ENCODE measurements at regions not wholly inside any gene's neighbourhood (a gene's known extent, or its start where the extent isn't known, plus 50 kb on each side); places are given as distances from the start of the nearest gene placed in this dataset.

DNA sequence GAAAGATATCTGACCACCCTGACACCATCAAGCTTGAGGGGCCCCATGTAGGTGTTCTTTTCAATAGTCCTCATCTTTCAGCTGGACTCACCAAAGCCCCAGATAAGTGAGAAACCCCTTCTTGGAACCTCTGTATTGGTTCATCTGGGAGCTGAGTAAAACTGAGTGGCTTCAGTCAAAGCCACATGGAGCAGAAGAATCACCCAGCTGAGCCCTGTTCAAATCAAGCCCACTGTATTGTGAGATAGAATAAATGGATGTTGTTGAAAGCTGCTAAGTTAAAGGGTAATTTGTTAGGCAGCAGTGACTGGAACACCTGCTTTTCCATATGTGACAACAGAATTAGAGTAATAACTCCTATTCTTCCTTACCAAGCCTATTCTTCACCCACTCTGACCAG is 64.8 kb upstream of the SDK1 start:
- Histone ChIP-seq H3K4me3 (ENCODE audit: low read depth, low read length, poor library complexity, severe bottlenecking) (no peak overlapping the region), H2AFZ (ENCODE audit: low read length) (no peak overlapping the region), H3K4me1 (ENCODE audit: insufficient read depth, low read length, poor library complexity, severe bottlenecking) (no peaks in the 10 kb centered on the region), H3K79me2 (ENCODE audit: insufficient read depth, low read depth, low read length) (no peaks in the 10 kb centered on the region), H3K27ac (ENCODE audit: low read depth, low read length, poor library complexity, severe bottlenecking) (no peak overlapping the region), H3K4me2 (ENCODE audit: low read length) (no peak overlapping the region), H3K9me2 (ENCODE audit: insufficient read depth, low read length) (no peaks in the 10 kb centered on the region), H3K9me3 (ENCODE audit: low read length) (no peaks in the 10 kb centered on the region), H4K20me1 (ENCODE audit: insufficient read depth, low read length) (no peaks in the 10 kb centered on the region), H3K36me3 (ENCODE audit: insufficient read depth, low read length) (no peaks in the 10 kb centered on the region)
- ChIA-PET CTCF (ENCODE audit: unreplicated experiment) (no interaction called here), POLR2A (no interaction called here)
- intact Hi-C loops (cut with micrococcal nuclease; ENCODE audit: unreplicated experiment): no loop called here
- BruUV-seq (replicated peaks): no TSS peak
- no peak for DNase-seq (ENCODE audit: low spot score)
- TF ChIP-seq EZH2phosphoT487 (IDR thresholded peaks at IDR 0.05; ENCODE audit: borderline replicate concordance, low read depth, low read length): no peak
- TF ChIP-seq, protein P1, sequence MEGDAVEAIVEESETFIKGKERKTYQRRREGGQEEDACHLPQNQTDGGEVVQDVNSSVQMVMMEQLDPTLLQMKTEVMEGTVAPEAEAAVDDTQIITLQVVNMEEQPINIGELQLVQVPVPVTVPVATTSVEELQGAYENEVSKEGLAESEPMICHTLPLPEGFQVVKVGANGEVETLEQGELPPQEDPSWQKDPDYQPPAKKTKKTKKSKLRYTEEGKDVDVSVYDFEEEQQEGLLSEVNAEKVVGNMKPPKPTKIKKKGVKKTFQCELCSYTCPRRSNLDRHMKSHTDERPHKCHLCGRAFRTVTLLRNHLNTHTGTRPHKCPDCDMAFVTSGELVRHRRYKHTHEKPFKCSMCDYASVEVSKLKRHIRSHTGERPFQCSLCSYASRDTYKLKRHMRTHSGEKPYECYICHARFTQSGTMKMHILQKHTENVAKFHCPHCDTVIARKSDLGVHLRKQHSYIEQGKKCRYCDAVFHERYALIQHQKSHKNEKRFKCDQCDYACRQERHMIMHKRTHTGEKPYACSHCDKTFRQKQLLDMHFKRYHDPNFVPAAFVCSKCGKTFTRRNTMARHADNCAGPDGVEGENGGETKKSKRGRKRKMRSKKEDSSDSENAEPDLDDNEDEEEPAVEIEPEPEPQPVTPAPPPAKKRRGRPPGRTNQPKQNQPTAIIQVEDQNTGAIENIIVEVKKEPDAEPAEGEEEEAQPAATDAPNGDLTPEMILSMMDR (conservative IDR thresholded peaks at IDR 0.05; ENCODE audit: low read length): no peak

DNA sequence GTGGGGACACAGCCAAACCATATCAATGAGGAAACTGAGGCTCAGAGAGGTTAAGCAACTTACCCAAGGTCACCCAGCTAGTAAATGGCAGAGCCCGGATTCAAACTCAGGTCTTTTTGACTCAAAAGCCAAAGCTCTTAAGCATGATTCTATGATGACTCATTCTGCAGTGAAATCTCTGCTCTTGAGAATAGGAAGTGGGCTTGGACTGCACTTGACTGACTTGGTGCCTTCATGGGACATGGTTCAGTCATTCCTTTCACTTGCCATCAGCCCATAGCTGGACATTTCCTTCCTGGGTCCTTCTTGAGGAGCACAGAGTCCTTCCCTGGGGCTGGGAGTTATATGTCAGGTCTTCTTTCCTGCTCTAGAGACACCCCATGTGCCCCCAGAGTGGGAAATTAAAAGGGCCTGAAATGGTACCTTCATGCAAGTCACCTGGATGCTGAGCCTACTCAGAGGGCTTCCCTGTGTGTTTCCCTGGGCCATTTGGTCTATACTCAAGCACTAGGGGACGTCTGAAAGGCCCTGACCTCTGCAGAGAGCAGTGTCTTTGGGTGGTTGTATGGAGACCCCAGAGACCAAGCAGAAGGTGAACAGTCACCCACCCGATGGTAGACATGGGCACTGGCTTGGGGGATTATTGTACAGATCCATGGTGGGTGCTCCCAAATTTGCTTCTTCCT is 62.4 kb upstream of the SDK1 start:
- intact Hi-C loops (cut with micrococcal nuclease; ENCODE audit: unreplicated experiment): no loop called here
- no peak overlapping the region for H3K27ac ChIP-seq (ENCODE audit: low read depth, low read length, poor library complexity, severe bottlenecking)
- H3K9me2 ChIP-seq (ENCODE audit: insufficient read depth, low read length): no peaks in the 10 kb centered on the region
- TF ChIP-seq, protein P1 (conservative IDR thresholded peaks at IDR 0.05; ENCODE audit: low read length): no peak
- no peak for TF ChIP-seq EZH2phosphoT487 (IDR thresholded peaks at IDR 0.05; ENCODE audit: borderline replicate concordance, low read depth, low read length)
- H4K20me1 ChIP-seq (ENCODE audit: insufficient read depth, low read length): no peaks in the 10 kb centered on the region
- H3K79me2 ChIP-seq (ENCODE audit: insufficient read depth, low read depth, low read length): no peaks in the 10 kb centered on the region
- no peaks in the 10 kb centered on the region for H3K36me3 ChIP-seq (ENCODE audit: insufficient read depth, low read length)
- no peaks in the 10 kb centered on the region for H3K4me1 ChIP-seq (ENCODE audit: insufficient read depth, low read length, poor library complexity, severe bottlenecking)
- no peak overlapping the region for H2AFZ ChIP-seq (ENCODE audit: low read length)
- DNase-seq (ENCODE audit: low spot score): no peak
- CTCF ChIA-PET (ENCODE audit: unreplicated experiment): no interaction called here
- POLR2A ChIA-PET: no interaction called here
- H3K4me3 ChIP-seq (ENCODE audit: low read depth, low read length, poor library complexity, severe bottlenecking): no peak overlapping the region
- H3K4me2 ChIP-seq (ENCODE audit: low read length): no peak overlapping the region
- no TSS peak for BruUV-seq (replicated peaks)
- no peaks in the 10 kb centered on the region for H3K9me3 ChIP-seq (ENCODE audit: low read length)

DNA sequence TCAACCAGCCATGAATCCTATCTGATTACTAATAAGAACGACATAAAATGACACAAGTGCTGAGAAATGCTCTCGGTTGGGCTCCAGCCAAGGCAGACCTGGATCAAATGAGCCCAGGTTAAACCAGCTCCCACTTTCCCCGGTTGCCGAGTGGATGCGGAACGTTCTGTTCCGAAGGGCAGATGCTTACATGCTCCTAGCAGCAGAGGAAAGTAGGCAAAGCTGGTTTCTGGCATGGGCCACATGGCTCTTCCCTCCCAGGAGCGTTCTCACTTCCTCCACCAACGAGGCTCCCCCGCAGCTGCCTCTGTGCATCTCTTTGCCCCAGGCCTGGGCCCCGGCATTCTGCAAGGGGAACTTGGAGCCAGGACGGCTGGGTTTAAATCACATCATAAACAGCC is 61.8 kb upstream of the SDK1 start:
- ChIA-PET POLR2A (no interaction called here), CTCF (ENCODE audit: unreplicated experiment) (no interaction called here)
- Histone ChIP-seq H4K20me1 (ENCODE audit: insufficient read depth, low read length) (no peaks in the 10 kb centered on the region), H3K4me3 (ENCODE audit: low read depth, low read length, poor library complexity, severe bottlenecking) (no peak overlapping the region), H2AFZ (ENCODE audit: low read length) (no peak overlapping the region), H3K9me3 (ENCODE audit: low read length) (no peaks in the 10 kb centered on the region), H3K4me2 (ENCODE audit: low read length) (no peak overlapping the region), H3K4me1 (ENCODE audit: insufficient read depth, low read length, poor library complexity, severe bottlenecking) (no peaks in the 10 kb centered on the region), H3K79me2 (ENCODE audit: insufficient read depth, low read depth, low read length) (no peaks in the 10 kb centered on the region), H3K9me2 (ENCODE audit: insufficient read depth, low read length) (no peaks in the 10 kb centered on the region), H3K27ac (ENCODE audit: low read depth, low read length, poor library complexity, severe bottlenecking) (no peak overlapping the region), H3K36me3 (ENCODE audit: insufficient read depth, low read length) (no peaks in the 10 kb centered on the region)
- intact Hi-C loops (cut with micrococcal nuclease; ENCODE audit: unreplicated experiment): no loop called here
- no TSS peak for BruUV-seq (replicated peaks)
- TF ChIP-seq, protein P1 (conservative IDR thresholded peaks at IDR 0.05; ENCODE audit: low read length): no peak
- no peak for TF ChIP-seq EZH2phosphoT487 (IDR thresholded peaks at IDR 0.05; ENCODE audit: borderline replicate concordance, low read depth, low read length)
- DNase-seq (ENCODE audit: low spot score): no peak
